Heart left ventricle (tissue), 13 donors: ENCODE measurements at regions not wholly inside any gene's neighbourhood (a gene's known extent, or its start where the extent isn't known, plus 50 kb on each side); places are given as distances from the start of the nearest gene placed in this dataset.

Experiments used
- POLR2A ChIP-seq, 2 donors: fragments of 450-650 bp; IDR thresholded peaks; one replicate each; pipeline ENCODE4 v1.6.1; 2017; ENCODE audit warnings: antibody characterized with exemption in 2 of 2, mild to moderate bottlenecking in 2 of 2, moderate library complexity in 2 of 2
- TF ChIP-seq, protein P1 (sequence below), 12 donors: fragments of 200-600 bp; sonication (generic) in 4 of 12; IDR thresholded peaks; one replicate each; pipeline versions ENCODE4 v1.5.0 to v1.8.0; 2018 to 2022; ENCODE audit warnings: antibody characterized with exemption in 12 of 12, mild to moderate bottlenecking in 5 of 12
- donor health status: ischemic (EF 13 %, LVEDD 7.1; RV severe dilation, severe dysfunction).
- donor health status: DM: no; HTN: yes; CAD: no.
- donor health status: DM: no; HTN: no; CAD: no.
- donor health status: ischemic (EF 25% LVEDD 6.9; RV normal size, moderate dysfunction).
- donor health status: ischemic (EF 25% LVEDD 5.7; RV mildly dilated, moderate dysfunction).
- donor health status: ischemic (EF 35%, LVEDD 5.7; RV mildly dilated, moderate dysfunction).
- donor health status: nonischemic (EF 11% LVEDD 7.7; RV severe dilation, severe dysfunction).
- donor health status: DM: yes; HTN: yes; CAD: no.
- donor health status: PGD.
- donor health status: ischemic (EF 29% LVEDD 5.4; RV normal size, mild dysfunction).
- donor health status: nonischemic (EF 23%, LVEDD 6.1; RV moderate dilation, normal function).

DNA sequence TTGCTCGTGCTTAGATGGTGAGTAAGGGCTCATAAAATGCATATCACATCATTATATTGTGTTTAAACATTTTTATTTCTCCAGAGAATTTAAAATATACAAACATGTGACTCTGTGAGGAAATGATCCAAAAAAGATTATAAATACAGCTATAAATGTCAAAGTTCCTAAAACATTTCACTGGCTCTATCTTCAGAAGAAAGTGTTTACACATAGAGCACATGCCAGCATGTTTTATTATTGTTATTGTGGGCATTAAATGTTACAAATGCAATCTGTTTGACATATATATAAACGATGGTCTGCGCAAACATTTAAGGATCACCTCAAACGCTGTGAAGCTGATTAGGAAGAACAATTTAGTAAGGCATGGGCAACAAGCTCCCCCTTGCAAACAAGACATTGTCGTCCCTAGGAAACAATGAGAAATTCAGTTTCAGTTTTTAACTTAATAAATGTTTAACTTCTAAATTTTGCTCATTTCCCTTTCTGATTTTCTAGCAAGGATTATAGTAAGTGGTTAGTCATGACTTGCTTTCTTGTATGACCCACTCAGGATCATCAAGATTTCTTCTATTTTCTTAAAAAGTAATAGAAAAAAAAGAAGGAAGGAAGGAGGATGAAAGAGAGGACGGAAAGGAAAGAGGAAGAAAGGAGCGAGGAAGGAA lies 207.5 kb downstream of the SATB1 start:
- TF ChIP-seq, protein P1, sequence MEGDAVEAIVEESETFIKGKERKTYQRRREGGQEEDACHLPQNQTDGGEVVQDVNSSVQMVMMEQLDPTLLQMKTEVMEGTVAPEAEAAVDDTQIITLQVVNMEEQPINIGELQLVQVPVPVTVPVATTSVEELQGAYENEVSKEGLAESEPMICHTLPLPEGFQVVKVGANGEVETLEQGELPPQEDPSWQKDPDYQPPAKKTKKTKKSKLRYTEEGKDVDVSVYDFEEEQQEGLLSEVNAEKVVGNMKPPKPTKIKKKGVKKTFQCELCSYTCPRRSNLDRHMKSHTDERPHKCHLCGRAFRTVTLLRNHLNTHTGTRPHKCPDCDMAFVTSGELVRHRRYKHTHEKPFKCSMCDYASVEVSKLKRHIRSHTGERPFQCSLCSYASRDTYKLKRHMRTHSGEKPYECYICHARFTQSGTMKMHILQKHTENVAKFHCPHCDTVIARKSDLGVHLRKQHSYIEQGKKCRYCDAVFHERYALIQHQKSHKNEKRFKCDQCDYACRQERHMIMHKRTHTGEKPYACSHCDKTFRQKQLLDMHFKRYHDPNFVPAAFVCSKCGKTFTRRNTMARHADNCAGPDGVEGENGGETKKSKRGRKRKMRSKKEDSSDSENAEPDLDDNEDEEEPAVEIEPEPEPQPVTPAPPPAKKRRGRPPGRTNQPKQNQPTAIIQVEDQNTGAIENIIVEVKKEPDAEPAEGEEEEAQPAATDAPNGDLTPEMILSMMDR (IDR thresholded peaks at IDR 0.05), result no peak
- no peak for TF ChIP-seq POLR2A (IDR thresholded peaks at IDR 0.05)
